Esophagus muscularis mucosa (tissue), 4 donors: ENCODE measurements at regions not wholly inside any gene's neighbourhood (a gene's known extent, or its start where the extent isn't known, plus 50 kb on each side); places are given as distances from the start of the nearest gene placed in this dataset.

Experiments
- CTCF ChIP-seq, 3 experiments: fragments of 200-600 bp in 2 of 3; fragments of 450-650 bp in 1 of 3; sonication (generic) in 2 of 3; IDR thresholded peaks; one replicate each; pipeline ENCODE4 v1.5.1; 2017 to 2019; ENCODE audit warnings: antibody characterized with exemption in 3 of 3, mild to moderate bottlenecking in 2 of 3, moderate library complexity in 1 of 3
- EP300 ChIP-seq: sonication (generic); formaldehyde crosslinking; IDR thresholded peaks from one replicate; pipeline ENCODE4 v1.6.1; 2017; ENCODE audit warnings: antibody characterized with exemption
- POLR2A ChIP-seq: fragments of 450-650 bp; IDR thresholded peaks from one replicate; pipeline ENCODE4 v1.6.1; 2017; ENCODE audit warnings: antibody characterized with exemption, moderate library complexity, mild to moderate bottlenecking, low read depth

GRCh38 chr14:27553790-27554189, 956.0 kb upstream of the NOVA1 start:
- TF ChIP-seq CTCF (IDR thresholded peaks at IDR 0.05) (no peak), EP300 (no peak), POLR2A (no peak)
